ENCODE measurements at regions not wholly inside any gene's neighbourhood (a gene's known extent, or its start where the extent isn't known, plus 50 kb on each side); places are given as distances from the start of the nearest gene placed in this dataset.

- no peaks in the 10 kb centered on the region for H3K4me1 ChIP-seq
- intact Hi-C loops (cut with DNase I): no loop called here
- H3K4me3 ChIP-seq: no peak overlapping the region
- DNase-seq: no peak
- 78 to 83% methylated on average over 9 of the region's 9 CpGs for WGBS, 2 donors
- no peak overlapping the region for H3K27ac ChIP-seq
- peaks cover 0 to 10% (median 0%) of the 10 kb centered on the region in 4 donors for H3K27me3 ChIP-seq
- no peaks in the 10 kb centered on the region for H3K9me3 ChIP-seq
- H3K36me3 ChIP-seq: no peaks in the 10 kb centered on the region
- TF ChIP-seq POLR2A (IDR thresholded peaks at IDR 0.05): no peak
- no peak for TF ChIP-seq CTCF (IDR thresholded peaks at IDR 0.05)
These were observed 88.6 kb upstream of the DUSP22 start for GRCh38 chr6:203661-204060.

- 65 to 84% methylated on average over 9 to 11 of the region's 12 CpGs for WGBS, 2 donors
- peaks cover 0 to 2% (median 0%) of the 10 kb centered on the region in 3 donors for H3K4me1 ChIP-seq
- DNase-seq: no peak
- peaks cover 0 to 36% (median 0%) of the 10 kb centered on the region in 4 donors for H3K27me3 ChIP-seq
- TF ChIP-seq CTCF (IDR thresholded peaks at IDR 0.05) (no peak), POLR2A (IDR thresholded peaks at IDR 0.05) (no peak)
- no peaks in the 10 kb centered on the region for H3K36me3 ChIP-seq
- H3K4me3 ChIP-seq: no peak overlapping the region
- intact Hi-C loops (cut with DNase I): no loop called here
- H3K9me3 ChIP-seq: no peaks in the 10 kb centered on the region
- H3K27ac ChIP-seq: no peak overlapping the region
These were observed 86.0 kb upstream of the DUSP22 start for GRCh38 chr6:206264-206663.

GRCh38 chr6:208364-208763, 83.9 kb upstream of the DUSP22 start:
- intact Hi-C loops (cut with DNase I): no loop called here
- no peak for DNase-seq
- 53 to 72% methylated on average over 12 of the region's 12 CpGs for WGBS, 2 donors
- H3K4me1 ChIP-seq: peaks cover 0 to 12% (median 7%) of the 10 kb centered on the region in 3 donors
- peaks cover 0 to 46% (median 0%) of the 10 kb centered on the region in 4 donors for H3K27me3 ChIP-seq
- no peak overlapping the region for H3K27ac ChIP-seq
- TF ChIP-seq CTCF (IDR thresholded peaks at IDR 0.05) (no peak), POLR2A (IDR thresholded peaks at IDR 0.05) (no peak)
- H3K9me3 ChIP-seq: no peaks in the 10 kb centered on the region
- no peaks in the 10 kb centered on the region for H3K36me3 ChIP-seq
- no peak overlapping the region for H3K4me3 ChIP-seq

- H3K27me3 ChIP-seq: peaks cover 0 to 49% (median 0%) of the 10 kb centered on the region in 4 donors
- peaks cover 0 to 12% (median 7%) of the 10 kb centered on the region in 3 donors for H3K4me1 ChIP-seq
- TF ChIP-seq CTCF (IDR thresholded peaks at IDR 0.05) (no peak), POLR2A (IDR thresholded peaks at IDR 0.05) (no peak)
- H3K36me3 ChIP-seq: no peaks in the 10 kb centered on the region
- no peak for DNase-seq
- no peak overlapping the region for H3K4me3 ChIP-seq
- WGBS, 2 donors: 78 to 83% methylated on average over 6 of the region's 7 CpGs
- intact Hi-C loops (cut with DNase I): no loop called here
- peaks cover 0 to 4% (median 0%) of the 10 kb centered on the region in 3 donors for H3K9me3 ChIP-seq
- no peak overlapping the region for H3K27ac ChIP-seq
These were observed 83.3 kb upstream of the DUSP22 start for GRCh38 chr6:208938-209337.

GRCh38 chr6:209432-210103, 82.7 kb upstream of the DUSP22 start:
- intact Hi-C loops (cut with DNase I): no loop called here
- H3K36me3 ChIP-seq: no peaks in the 10 kb centered on the region
- DNase-seq: no peak
- peaks cover 0 to 6% (median 0%) of the 10 kb centered on the region in 3 donors for H3K9me3 ChIP-seq
- H3K27me3 ChIP-seq: peaks cover 0 to 53% (median 0%) of the 10 kb centered on the region in 4 donors
- no peak overlapping the region for H3K27ac ChIP-seq
- TF ChIP-seq POLR2A (IDR thresholded peaks at IDR 0.05): no peak
- TF ChIP-seq CTCF (IDR thresholded peaks at IDR 0.05): no peak
- WGBS, 2 donors: 67 to 85% methylated on average over 13 to 27 of the region's 27 CpGs
- peak overlapping the region in 2 of 4 donors; percentile 33 to 53 for H3K4me3 ChIP-seq
- peaks cover 0 to 12% (median 7%) of the 10 kb centered on the region in 3 donors for H3K4me1 ChIP-seq
